PC-9 (cell line): ENCODE measurements at regions not wholly inside any gene's neighbourhood (a gene's known extent, or its start where the extent isn't known, plus 50 kb on each side); places are given as distances from the start of the nearest gene placed in this dataset.

ENCODE experiments used
- CTCF ChIP-seq: fragments of 200-600 bp; sonication (generic); conservative IDR thresholded peaks from 2 replicates; pipeline ENCODE4 v1.6.1; 2017; ENCODE audit warnings: mixed run types, antibody characterized with exemption, mild to moderate bottlenecking, moderate library complexity
- EZH2 ChIP-seq: fragments of 200-600 bp; sonication (generic); IDR thresholded peaks from 2 replicates; pipeline ENCODE4 v1.8.0; 2017; ENCODE audit warnings: antibody characterized with exemption, low read depth

GRCh38 chr5:4674166-4674565 is 466.0 kb upstream of the ADAMTS16 start:
- TF ChIP-seq CTCF (no peak), EZH2 (no peak)
